Liver (tissue), 8 donors: ENCODE measurements at regions not wholly inside any gene's neighbourhood (a gene's known extent, or its start where the extent isn't known, plus 50 kb on each side); places are given as distances from the start of the nearest gene placed in this dataset. TPM values are rescaled to one million over a fixed set of nuclear protein-coding genes. Genes with fewer than 3 reads are reported as not detected.
A peak's percentile ranks its signal among the peaks of the same experiment; 100 is the strongest.

Experiments used
- DNase-seq: peaks from one replicate; pipeline ENCODE4 v3.0.0-alpha.2; 2017; ENCODE audit warnings: low spot score
- H3K27ac ChIP-seq, 2 donors: one replicate each; pipeline ENCODE4 v1.7.0; 2013; ENCODE audit warnings: inconsistent platforms in 2 of 2, low read length in 2 of 2, control low read depth in 1 of 2, low read depth in 1 of 2, mild to moderate bottlenecking in 1 of 2
- H3K27me3 ChIP-seq, 4 donors: one replicate each; pipeline versions ENCODE4 v1.6.1 to v1.7.0; 2013; ENCODE audit warnings: low read length in 3 of 4, inconsistent platforms in 1 of 4, mild to moderate bottlenecking in 1 of 4, moderate library complexity in 1 of 4; ENCODE audit not compliant: control insufficient read depth in 4 of 4, insufficient read depth in 4 of 4
- H3K36me3 ChIP-seq, 4 donors: one replicate each; pipeline versions ENCODE4 v1.6.1 to v1.7.0; 2013; ENCODE audit warnings: low read length in 3 of 4, mild to moderate bottlenecking in 3 of 4, low read depth in 1 of 4, moderate library complexity in 1 of 4; ENCODE audit not compliant: control insufficient read depth in 4 of 4, insufficient read depth in 3 of 4
- H3K4me1 ChIP-seq, 4 donors: one replicate each; pipeline versions ENCODE4 v1.6.1 to v1.7.0; 2013; ENCODE audit warnings: low read length in 3 of 4, mild to moderate bottlenecking in 3 of 4, moderate library complexity in 1 of 4; ENCODE audit not compliant: control insufficient read depth in 4 of 4, insufficient read depth in 4 of 4
- H3K4me3 ChIP-seq, 3 donors: one replicate each; pipeline versions ENCODE4 v1.6.1 to v1.7.0; 2013; ENCODE audit warnings: low read length in 3 of 3, control low read depth in 1 of 3, low read depth in 1 of 3, mild to moderate bottlenecking in 1 of 3
- H3K9ac ChIP-seq, 2 donors: one replicate each; pipeline ENCODE4 v1.7.0; 2013; ENCODE audit warnings: low read length in 2 of 2, mild to moderate bottlenecking in 2 of 2, moderate library complexity in 2 of 2, control low read depth in 1 of 2, low read depth in 1 of 2
- H3K9me3 ChIP-seq, 4 donors: one replicate each; pipeline versions ENCODE4 v1.6.1 to v1.7.0; 2013; ENCODE audit warnings: low read length in 3 of 4; ENCODE audit not compliant: control insufficient read depth in 4 of 4
- ATF3 ChIP-seq: IDR thresholded peaks from 2 replicates; pipeline ENCODE4 v1.6.1; 2016; ENCODE audit warnings: antibody characterized with exemption
- FOXA1 ChIP-seq: IDR thresholded peaks from 2 replicates; pipeline ENCODE4 v1.6.1; 2016; ENCODE audit warnings: antibody characterized with exemption
- FOXA2 ChIP-seq: IDR thresholded peaks from 2 replicates; pipeline ENCODE4 v1.6.1; 2016; ENCODE audit warnings: antibody characterized with exemption
- GABPA ChIP-seq, 2 donors: IDR thresholded peaks in 1 of 2; conservative IDR thresholded peaks in 1 of 2; 2 replicates each; pipeline ENCODE4 v1.6.1; 2016; ENCODE audit warnings: antibody characterized with exemption in 2 of 2, mild to moderate bottlenecking in 1 of 2, moderate library complexity in 1 of 2
- HNF4A ChIP-seq, 2 donors: conservative IDR thresholded peaks; 2 replicates each; pipeline ENCODE4 v1.6.1; 2016; ENCODE audit warnings: antibody characterized with exemption in 2 of 2, mild to moderate bottlenecking in 2 of 2
- HNF4G ChIP-seq: IDR thresholded peaks from 2 replicates; pipeline ENCODE4 v1.6.1; 2016; ENCODE audit warnings: antibody characterized with exemption
- JUND ChIP-seq, 2 donors: IDR thresholded peaks; 2 replicates each; pipeline ENCODE4 v1.6.1; 2016; ENCODE audit warnings: antibody characterized with exemption in 2 of 2
- NR2F2 ChIP-seq: IDR thresholded peaks from 2 replicates; pipeline ENCODE4 v1.6.1; 2016; ENCODE audit warnings: antibody characterized with exemption
- RAD21 ChIP-seq, 2 donors: IDR thresholded peaks; 2 replicates each; pipeline ENCODE4 v1.6.1; 2016; ENCODE audit warnings: antibody characterized with exemption in 2 of 2, mild to moderate bottlenecking in 2 of 2
- RXRA ChIP-seq, 2 donors: IDR thresholded peaks; 2 replicates each; pipeline ENCODE4 v1.6.1; 2017 to 2018; ENCODE audit warnings: antibody characterized with exemption in 2 of 2, mild to moderate bottlenecking in 1 of 2
- SP1 ChIP-seq: IDR thresholded peaks from 2 replicates; pipeline ENCODE4 v1.6.1; 2018; ENCODE audit warnings: antibody characterized with exemption, mild to moderate bottlenecking
- TAF1 ChIP-seq: conservative IDR thresholded peaks from 2 replicates; pipeline ENCODE4 v1.6.1; 2016; ENCODE audit warnings: antibody characterized with exemption, mild to moderate bottlenecking
- YY1 ChIP-seq: IDR thresholded peaks from 2 replicates; pipeline ENCODE4 v1.6.1; 2016; ENCODE audit warnings: antibody characterized with exemption, mild to moderate bottlenecking
- WGBS: extraction: QIAGEN DNeasy Blood & Tissue Kit; methylation state at CpG from one replicate; pipeline ENCODE4 v1.1.7; 2013; 5-methylcytosine and 5-hydroxymethylcytosine counted together
- small RNA-seq: library from RNA; depleted of rRNA; stranded (forward); fragments of <200 nt; gene quantifications from one replicate; pipeline ENCODE3, GENCODE V24; 2014
- TF ChIP-seq, protein P1 (sequence below): IDR thresholded peaks from 2 replicates; pipeline ENCODE4 v1.6.1; 2016; ENCODE audit warnings: antibody characterized with exemption
- TF ChIP-seq, protein P2 (sequence below): IDR thresholded peaks from 2 replicates; pipeline ENCODE4 v1.6.1; 2016; ENCODE audit warnings: antibody characterized with exemption, mild to moderate bottlenecking
- donor health status: healthy.
- donor health status: healthy.
- donor health status: healthy.
- donor health status: healthy.

DNA sequence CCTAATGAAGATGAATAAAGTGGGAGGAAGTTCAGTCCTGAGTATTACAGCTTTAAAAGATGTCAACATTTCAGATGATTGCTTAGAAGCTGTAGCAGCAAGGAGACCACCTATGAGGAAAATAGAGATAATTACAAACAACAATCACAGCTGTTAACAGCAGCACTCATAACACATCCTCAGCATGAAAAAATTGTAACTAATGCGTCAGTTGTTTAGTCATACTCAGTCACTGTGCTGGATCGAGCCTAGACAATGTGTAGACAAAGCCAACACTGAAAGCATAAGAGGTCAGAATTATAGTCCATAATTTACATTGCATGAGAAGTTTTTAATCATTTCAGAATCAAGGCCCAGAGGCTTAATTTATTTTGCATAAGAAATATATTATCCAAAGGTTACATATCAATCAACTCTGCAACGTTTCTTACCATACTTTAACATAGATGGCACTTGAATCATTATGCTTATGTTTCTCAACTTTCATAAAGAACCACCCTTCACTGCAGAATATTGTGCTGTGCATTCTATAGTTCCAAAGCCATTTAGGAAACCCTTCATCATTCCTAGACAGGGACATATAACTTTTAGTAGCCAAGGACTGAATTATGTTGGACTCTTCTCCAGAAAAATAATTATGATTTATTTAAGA is 60.2 kb upstream of the HAPLN1 start:
- TF ChIP-seq YY1 (no peak), TAF1 (no peak), SP1 (no peak), GABPA (IDR thresholded peaks at IDR 0.05 in 1 of 2, conservative IDR thresholded peaks at IDR 0.05 in 1 of 2) (no peak), FOXA2 (no peak), ATF3 (no peak), RXRA (IDR thresholded peaks at IDR 0.05) (no peak)
- Histone ChIP-seq H3K9ac (no peak overlapping the region), H3K27ac (no peak overlapping the region), H3K27me3 (no peaks in the 10 kb centered on the region), H3K9me3 (no peaks in the 10 kb centered on the region), H3K4me3 (no peak overlapping the region), H3K4me1 (no peaks in the 10 kb centered on the region), H3K36me3 (no peaks in the 10 kb centered on the region)
- DNase-seq, result no peak
- WGBS, result 84% methylated on average over 3 of the region's 3 CpGs

DNA sequence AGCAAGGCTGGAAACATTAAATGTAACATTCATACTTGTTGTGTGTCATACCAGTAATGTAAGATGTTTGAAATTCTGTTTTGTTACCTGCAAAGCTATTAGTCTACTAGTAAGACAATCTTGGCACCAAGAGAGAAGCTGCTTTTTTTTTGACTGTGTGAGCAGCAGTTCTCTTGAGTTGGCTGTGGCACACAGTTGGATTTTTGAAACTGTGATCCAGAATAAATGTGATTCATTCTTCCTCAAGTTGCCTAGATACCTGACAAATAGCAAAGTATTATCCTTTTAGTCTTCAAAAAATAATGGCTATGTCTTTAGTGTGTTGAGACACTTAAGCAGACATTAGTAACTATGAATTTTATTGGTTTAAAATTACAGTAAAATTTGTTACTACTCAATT is 57.2 kb upstream of the HAPLN1 start:
- no peak for TF ChIP-seq FOXA2
- no peak for TF ChIP-seq RAD21 (IDR thresholded peaks at IDR 0.05)
- TF ChIP-seq JUND (IDR thresholded peaks at IDR 0.05), result no peak
- no peak for TF ChIP-seq YY1
- TF ChIP-seq HNF4A (conservative IDR thresholded peaks at IDR 0.05), result no peak
- TF ChIP-seq SP1, result no peak
- TF ChIP-seq, protein P1, sequence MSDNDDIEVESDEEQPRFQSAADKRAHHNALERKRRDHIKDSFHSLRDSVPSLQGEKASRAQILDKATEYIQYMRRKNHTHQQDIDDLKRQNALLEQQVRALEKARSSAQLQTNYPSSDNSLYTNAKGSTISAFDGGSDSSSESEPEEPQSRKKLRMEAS, result no peak
- TF ChIP-seq, protein P2, sequence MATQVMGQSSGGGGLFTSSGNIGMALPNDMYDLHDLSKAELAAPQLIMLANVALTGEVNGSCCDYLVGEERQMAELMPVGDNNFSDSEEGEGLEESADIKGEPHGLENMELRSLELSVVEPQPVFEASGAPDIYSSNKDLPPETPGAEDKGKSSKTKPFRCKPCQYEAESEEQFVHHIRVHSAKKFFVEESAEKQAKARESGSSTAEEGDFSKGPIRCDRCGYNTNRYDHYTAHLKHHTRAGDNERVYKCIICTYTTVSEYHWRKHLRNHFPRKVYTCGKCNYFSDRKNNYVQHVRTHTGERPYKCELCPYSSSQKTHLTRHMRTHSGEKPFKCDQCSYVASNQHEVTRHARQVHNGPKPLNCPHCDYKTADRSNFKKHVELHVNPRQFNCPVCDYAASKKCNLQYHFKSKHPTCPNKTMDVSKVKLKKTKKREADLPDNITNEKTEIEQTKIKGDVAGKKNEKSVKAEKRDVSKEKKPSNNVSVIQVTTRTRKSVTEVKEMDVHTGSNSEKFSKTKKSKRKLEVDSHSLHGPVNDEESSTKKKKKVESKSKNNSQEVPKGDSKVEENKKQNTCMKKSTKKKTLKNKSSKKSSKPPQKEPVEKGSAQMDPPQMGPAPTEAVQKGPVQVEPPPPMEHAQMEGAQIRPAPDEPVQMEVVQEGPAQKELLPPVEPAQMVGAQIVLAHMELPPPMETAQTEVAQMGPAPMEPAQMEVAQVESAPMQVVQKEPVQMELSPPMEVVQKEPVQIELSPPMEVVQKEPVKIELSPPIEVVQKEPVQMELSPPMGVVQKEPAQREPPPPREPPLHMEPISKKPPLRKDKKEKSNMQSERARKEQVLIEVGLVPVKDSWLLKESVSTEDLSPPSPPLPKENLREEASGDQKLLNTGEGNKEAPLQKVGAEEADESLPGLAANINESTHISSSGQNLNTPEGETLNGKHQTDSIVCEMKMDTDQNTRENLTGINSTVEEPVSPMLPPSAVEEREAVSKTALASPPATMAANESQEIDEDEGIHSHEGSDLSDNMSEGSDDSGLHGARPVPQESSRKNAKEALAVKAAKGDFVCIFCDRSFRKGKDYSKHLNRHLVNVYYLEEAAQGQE, result no peak
- no peak for TF ChIP-seq HNF4G
- TF ChIP-seq FOXA1, result no peak
- no peak for TF ChIP-seq TAF1
- TF ChIP-seq NR2F2, result no peak
- TF ChIP-seq GABPA (IDR thresholded peaks at IDR 0.05 in 1 of 2, conservative IDR thresholded peaks at IDR 0.05 in 1 of 2), result no peak
- no peaks in the 10 kb centered on the region for H3K9me3 ChIP-seq
- no peak for DNase-seq
- H3K27me3 ChIP-seq, result no peaks in the 10 kb centered on the region
- H3K4me1 ChIP-seq, result no peaks in the 10 kb centered on the region
- H3K4me3 ChIP-seq, result no peak overlapping the region
- no peak overlapping the region for H3K27ac ChIP-seq
- no peak overlapping the region for H3K9ac ChIP-seq
- H3K36me3 ChIP-seq, result no peaks in the 10 kb centered on the region

GRCh38 chr5:83776437-83777031 is 55.9 kb upstream of the HAPLN1 start:
- Histone ChIP-seq H3K4me3 (no peak overlapping the region), H3K9me3 (no peaks in the 10 kb centered on the region), H3K36me3 (no peaks in the 10 kb centered on the region), H3K27ac (no peak overlapping the region), H3K27me3 (no peaks in the 10 kb centered on the region), H3K9ac (no peak overlapping the region), H3K4me1 (no peaks in the 10 kb centered on the region)
- TF ChIP-seq RAD21 (IDR thresholded peaks at IDR 0.05), result no peak
- peak; percentile 29 for TF ChIP-seq NR2F2
- no peak for DNase-seq
- WGBS, result 80% methylated on average over 1 of the region's 1 CpG

Small RNA genes lying in the stretch of these regions (small RNA-seq; reads per million reads assigned to genes)
- not detected for gene RNU4-11P
